A673 (cell line): ENCODE measurements at regions not wholly inside any gene's neighbourhood (a gene's known extent, or its start where the extent isn't known, plus 50 kb on each side); places are given as distances from the start of the nearest gene placed in this dataset.

ENCODE experiments used
- BruUV-seq: library from RNA; stranded (reverse); fragments of 400-500 nt; replicated peaks from 2 replicates; lab custom pipeline; 2021; lab: Mats Ljungman, UMichigan
- CTCF ChIA-PET: fragments of 300-600 bp; sonication (Branson Sonifier 250); formaldehyde crosslinking; loops from one replicate; lab custom pipeline; 2022; ENCODE audit warnings: antibody characterized with exemption; lab: Charles Lee
- POLR2A ChIA-PET: fragments of 300-600 bp; sonication (Branson Sonifier 250); formaldehyde crosslinking; loops from one replicate; lab custom pipeline; 2022; ENCODE audit warnings: antibody characterized with exemption; ENCODE audit not compliant: low non-redundant PET; lab: Charles Lee
- DNase-seq: peaks from one replicate; pipeline ENCODE4 v3.0.0-alpha.2; 2015; ENCODE audit warnings: low spot score
- H3K27ac ChIP-seq: fragments of 200-600 bp; sonication (generic); 2 replicates; pipeline ENCODE4 v1.5.1; 2016; ENCODE audit warnings: mixed run types, low read depth, mild to moderate bottlenecking, mixed read lengths, antibody characterized with exemption, low read length; ENCODE audit not compliant: poor library complexity, severe bottlenecking
- H3K27me3 ChIP-seq: fragments of 200-600 bp; sonication (generic); replicated peaks from 2 replicates; pipeline ENCODE4 v1.6.1; 2017; ENCODE audit warnings: mixed run types, low read depth, mild to moderate bottlenecking, mixed read lengths, antibody characterized with exemption, low read length; ENCODE audit not compliant: insufficient read depth, poor library complexity
- H3K36me3 ChIP-seq: fragments of 200-600 bp; sonication (generic); 2 replicates; pipeline ENCODE4 v1.6.1; 2016; ENCODE audit warnings: mixed run types, mild to moderate bottlenecking, mixed read lengths, antibody characterized with exemption, low read length; ENCODE audit not compliant: insufficient read depth, poor library complexity, severe bottlenecking
- H3K4me1 ChIP-seq: fragments of 200-600 bp; sonication (generic); 2 replicates; pipeline ENCODE4 v1.6.1; 2017; ENCODE audit warnings: mixed run types, mild to moderate bottlenecking, mixed read lengths, antibody characterized with exemption, low read length; ENCODE audit not compliant: insufficient read depth, poor library complexity, severe bottlenecking
- H3K4me3 ChIP-seq: fragments of 200-600 bp; sonication (generic); 2 replicates; pipeline ENCODE4 v1.5.1; 2016; ENCODE audit warnings: low read depth, mixed run types, mild to moderate bottlenecking, mixed read lengths, low read length; ENCODE audit not compliant: poor library complexity, severe bottlenecking
- H3K9me3 ChIP-seq: fragments of 200-600 bp; sonication (generic); 2 replicates; pipeline ENCODE4 v1.6.1; 2016; ENCODE audit warnings: mixed run types, low read depth, mild to moderate bottlenecking, mixed read lengths, antibody characterized with exemption, low read length; ENCODE audit not compliant: poor library complexity, severe bottlenecking
- CTCF ChIP-seq: fragments of 300-800, 200-600 bp; sonication (generic); conservative IDR thresholded peaks from 2 replicates; pipeline ENCODE4 v1.5.1; 2017; ENCODE audit warnings: low read depth, mild to moderate bottlenecking, antibody characterized with exemption, low read length, moderate library complexity, mixed read lengths
- EZH2 ChIP-seq: fragments of 200-600 bp; sonication (generic); IDR thresholded peaks from 2 replicates; pipeline ENCODE4 v1.6.1; 2017; ENCODE audit warnings: borderline replicate concordance, low read depth, mild to moderate bottlenecking, mixed read lengths, antibody characterized with exemption, low read length; ENCODE audit not compliant: poor library complexity, severe bottlenecking
- intact Hi-C: fragments of 100-400 bp; cut with micrococcal nuclease; formaldehyde crosslinking; loops from one replicate; pipeline ENCODE4 v1.10.0; 2022; ENCODE audit not compliant: unreplicated experiment

- H3K9me3 ChIP-seq = no peaks in the 10 kb centered on the region
- H3K27me3 ChIP-seq = no peaks in the 10 kb centered on the region
- no peaks in the 10 kb centered on the region for H3K36me3 ChIP-seq
- no peak overlapping the region for H3K4me3 ChIP-seq
- no peaks in the 10 kb centered on the region for H3K4me1 ChIP-seq
- intact Hi-C loops = no loop called here
- ChIA-PET POLR2A (no interaction called here), CTCF (no interaction called here)
- BruUV-seq = no TSS peak
- DNase-seq = no peak
- TF ChIP-seq CTCF = no peak
- TF ChIP-seq EZH2 = no peak
- H3K27ac ChIP-seq = no peak overlapping the region
These were observed 203.6 kb downstream of the TGFB2 start for GRCh38 chr1:218548764-218549163.

- no TSS peak for BruUV-seq
- Histone ChIP-seq H3K36me3 (no peaks in the 10 kb centered on the region), H3K9me3 (no peaks in the 10 kb centered on the region), H3K27me3 (no peaks in the 10 kb centered on the region), H3K4me3 (no peak overlapping the region), H3K27ac (no peak overlapping the region), H3K4me1 (no peaks in the 10 kb centered on the region)
- CTCF ChIA-PET = no interaction called here
- no peak for DNase-seq
- TF ChIP-seq CTCF (0 out of 2 replicates have a peak, but pooled peaks have one; percentile 16), EZH2 (no peak)
- POLR2A ChIA-PET = no interaction called here
- intact Hi-C loops = no loop called here
These were observed 208.1 kb downstream of the TGFB2 start for GRCh38 chr1:218553197-218553596.

- Histone ChIP-seq H3K4me3 (no peak overlapping the region), H3K4me1 (no peaks in the 10 kb centered on the region), H3K36me3 (no peaks in the 10 kb centered on the region), H3K27ac (no peak overlapping the region), H3K9me3 (no peaks in the 10 kb centered on the region), H3K27me3 (no peaks in the 10 kb centered on the region)
- ChIA-PET CTCF (no interaction called here), POLR2A (no interaction called here)
- no TSS peak for BruUV-seq
- intact Hi-C loops = no loop called here
- TF ChIP-seq EZH2 = no peak
- no peak for TF ChIP-seq CTCF
- no peak for DNase-seq
These were observed 210.9 kb downstream of the TGFB2 start for GRCh38 chr1:218556016-218556415.
